HCT116 (cell line): ENCODE measurements at regions not wholly inside any gene's neighbourhood (a gene's known extent, or its start where the extent isn't known, plus 50 kb on each side); places are given as distances from the start of the nearest gene placed in this dataset.

ENCODE experiments used
- JUND ChIP-seq: IDR thresholded peaks from 2 replicates; pipeline ENCODE4 v1.6.1; 2012
- TF ChIP-seq, protein P1 (sequence below): IDR thresholded peaks from 2 replicates; pipeline ENCODE4 v1.6.1; 2012

DNA sequence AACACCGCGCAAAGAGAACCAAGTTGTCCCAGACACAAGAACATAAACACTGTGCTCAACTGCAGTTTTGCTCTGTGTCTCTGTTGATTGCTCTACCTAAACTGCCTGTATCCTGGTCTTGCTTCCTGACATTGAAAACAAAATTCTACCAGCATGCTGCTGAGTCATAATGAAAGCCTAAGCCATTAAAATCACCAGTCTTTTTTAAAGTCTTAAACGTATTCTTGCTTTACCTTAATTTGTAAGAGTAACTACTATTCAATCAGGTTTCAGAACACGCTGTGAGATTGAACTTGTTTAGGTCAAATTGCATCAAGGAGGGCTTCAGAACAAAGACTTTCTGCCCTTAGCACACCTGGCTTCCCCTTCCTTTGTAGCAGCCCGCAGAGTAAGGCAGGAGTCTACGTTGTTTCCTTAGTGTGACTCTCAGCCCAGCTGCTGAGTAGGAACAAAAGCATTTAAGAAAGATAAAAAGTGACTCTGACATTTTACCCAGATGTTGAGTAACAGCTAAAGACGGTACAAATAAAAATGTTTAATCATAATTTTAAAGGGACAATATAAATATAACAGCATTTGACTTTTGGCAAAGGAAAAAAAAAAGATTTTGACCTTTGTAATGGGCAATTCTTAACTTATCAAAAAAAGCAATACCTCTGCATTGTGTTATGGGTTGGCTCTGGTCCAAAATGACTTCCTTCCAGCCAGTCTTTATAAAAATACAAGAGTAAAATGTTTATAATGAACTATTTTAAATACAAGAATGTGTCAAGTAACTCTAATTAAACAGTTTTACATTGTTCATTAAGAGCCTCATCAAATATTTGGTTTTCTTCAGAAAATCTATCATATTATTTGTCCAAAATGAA, 186.9 kb upstream of the ADGRL4 start:
- TF ChIP-seq JUND = peak; percentile 24; the same call in 1 of the 2 replicates
- TF ChIP-seq, protein P1, sequence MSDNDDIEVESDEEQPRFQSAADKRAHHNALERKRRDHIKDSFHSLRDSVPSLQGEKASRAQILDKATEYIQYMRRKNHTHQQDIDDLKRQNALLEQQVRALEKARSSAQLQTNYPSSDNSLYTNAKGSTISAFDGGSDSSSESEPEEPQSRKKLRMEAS = peak; percentile 25; the same call in 1 of the 2 replicates
